Astrocyte (in vitro differentiated cells and primary cell): ENCODE measurements at regions not wholly inside any gene's neighbourhood (a gene's known extent, or its start where the extent isn't known, plus 50 kb on each side); places are given as distances from the start of the nearest gene placed in this dataset.

ENCODE experiments used
- DNase-seq: peaks from one replicate; pipeline ENCODE4 v3.0.0-alpha.2; 2010; ENCODE audit warnings: low read depth
- FAIRE-seq: peaks from 2 replicates; lab custom pipeline; 2011; peaks lifted over from hg19 to GRCh38; lab: Jason Lieb, UNC
- H2AFZ ChIP-seq: 2 replicates; pipeline ENCODE4 v1.6.0; 2012; ENCODE audit warnings: low read depth, low read length, inconsistent platforms
- H3K27ac ChIP-seq: 2 replicates; pipeline ENCODE4 v1.5.1; 2011; ENCODE audit warnings: low read depth, low read length, inconsistent platforms
- H3K27me3 ChIP-seq: 2 replicates; pipeline ENCODE4 v1.6.0; 2011; ENCODE audit warnings: low read length, inconsistent platforms; ENCODE audit not compliant: insufficient read depth
- H3K36me3 ChIP-seq: 2 replicates; pipeline ENCODE4 v1.5.1; 2011; ENCODE audit warnings: low read length, inconsistent platforms; ENCODE audit not compliant: insufficient read depth
- H3K4me1 ChIP-seq: 2 replicates; pipeline ENCODE4 v1.5.1; 2011; ENCODE audit warnings: low read length, inconsistent platforms; ENCODE audit not compliant: insufficient read depth
- H3K4me2 ChIP-seq: 2 replicates; pipeline ENCODE4 v1.6.0; 2012; ENCODE audit warnings: low read length, inconsistent platforms
- H3K4me3 ChIP-seq: 2 replicates; pipeline ENCODE4 v1.5.1; 2011; ENCODE audit warnings: low read depth, mild to moderate bottlenecking, low read length, inconsistent platforms; ENCODE audit not compliant: insufficient read depth
- H3K79me2 ChIP-seq: 2 replicates; pipeline ENCODE4 v1.6.0; 2012; ENCODE audit warnings: mild to moderate bottlenecking, low read length, inconsistent platforms; ENCODE audit not compliant: insufficient read depth
- H3K9ac ChIP-seq: 2 replicates; pipeline ENCODE4 v1.6.0; 2012; ENCODE audit warnings: mild to moderate bottlenecking, low read length, inconsistent platforms
- H3K9me3 ChIP-seq: 2 replicates; pipeline ENCODE4 v1.5.1; 2012; ENCODE audit warnings: low read depth, mild to moderate bottlenecking, low read length, inconsistent platforms; ENCODE audit not compliant: insufficient read depth
- H4K20me1 ChIP-seq: 2 replicates; pipeline ENCODE4 v1.6.0; 2012; ENCODE audit warnings: low read length, inconsistent platforms; ENCODE audit not compliant: insufficient read depth
- H3K27ac Mint-ChIP-seq: one replicate; pipeline ENCODE4 v1.8.0; 2021; ENCODE audit warnings: mild to moderate bottlenecking, mixed read lengths; ENCODE audit not compliant: unreplicated experiment
- H3K27me3 Mint-ChIP-seq: one replicate; pipeline ENCODE4 v1.8.0; 2021; ENCODE audit warnings: low read depth, mixed read lengths; ENCODE audit not compliant: unreplicated experiment
- H3K36me3 Mint-ChIP-seq: one replicate; pipeline ENCODE4 v1.8.0; 2021; ENCODE audit warnings: low read depth, mixed read lengths; ENCODE audit not compliant: unreplicated experiment
- H3K4me1 Mint-ChIP-seq: one replicate; pipeline ENCODE4 v1.8.0; 2021; ENCODE audit warnings: low read depth, mixed read lengths; ENCODE audit not compliant: unreplicated experiment
- H3K4me3 Mint-ChIP-seq: one replicate; pipeline ENCODE4 v1.8.0; 2021; ENCODE audit warnings: mild to moderate bottlenecking, moderate library complexity, mixed read lengths; ENCODE audit not compliant: unreplicated experiment
- H3K9me3 Mint-ChIP-seq: one replicate; pipeline ENCODE4 v1.8.0; 2021; ENCODE audit warnings: mild to moderate bottlenecking, mixed read lengths; ENCODE audit not compliant: unreplicated experiment
- EZH2 ChIP-seq: IDR thresholded peaks from 2 replicates; pipeline ENCODE4 v1.6.1; 2012; ENCODE audit warnings: mild to moderate bottlenecking, low read length, inconsistent platforms; ENCODE audit not compliant: insufficient read depth
- TF ChIP-seq, protein P1 (sequence below): IDR thresholded peaks from 2 replicates; pipeline ENCODE4 v1.5.1; 2011; ENCODE audit warnings: low read depth, mild to moderate bottlenecking, inconsistent platforms, low read length, moderate library complexity; ENCODE audit not compliant: insufficient read depth

DNA sequence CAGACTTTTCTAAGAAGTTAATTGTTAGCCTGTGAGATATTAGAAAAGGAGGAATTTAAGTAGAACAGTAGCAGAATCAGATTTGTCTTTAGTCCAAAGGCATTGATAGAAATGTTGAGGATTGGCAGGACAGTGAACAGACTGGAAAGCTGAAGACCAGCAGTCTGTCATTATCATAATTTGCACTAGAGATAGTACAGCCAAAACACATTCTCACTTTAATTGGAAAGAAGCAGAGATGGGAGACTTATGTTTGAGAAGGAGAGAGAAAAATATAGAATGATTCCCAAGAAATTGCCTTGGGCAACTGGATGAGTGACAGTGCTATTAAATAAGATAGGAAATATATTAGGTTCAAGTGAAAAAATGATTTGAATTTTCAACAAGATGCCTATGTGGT is 755.5 kb downstream of the SLITRK5 start:
- H3K36me3 ChIP-seq, result no peaks in the 10 kb centered on the region
- H3K4me1 ChIP-seq, result no peaks in the 10 kb centered on the region
- no peak overlapping the region for H3K4me3 Mint-ChIP-seq
- peaks cover 3% of the 10 kb centered on the region for H3K9me3 Mint-ChIP-seq
- H3K4me2 ChIP-seq, result no peak overlapping the region
- FAIRE-seq, result no peak
- no peak for TF ChIP-seq EZH2
- TF ChIP-seq, protein P1, sequence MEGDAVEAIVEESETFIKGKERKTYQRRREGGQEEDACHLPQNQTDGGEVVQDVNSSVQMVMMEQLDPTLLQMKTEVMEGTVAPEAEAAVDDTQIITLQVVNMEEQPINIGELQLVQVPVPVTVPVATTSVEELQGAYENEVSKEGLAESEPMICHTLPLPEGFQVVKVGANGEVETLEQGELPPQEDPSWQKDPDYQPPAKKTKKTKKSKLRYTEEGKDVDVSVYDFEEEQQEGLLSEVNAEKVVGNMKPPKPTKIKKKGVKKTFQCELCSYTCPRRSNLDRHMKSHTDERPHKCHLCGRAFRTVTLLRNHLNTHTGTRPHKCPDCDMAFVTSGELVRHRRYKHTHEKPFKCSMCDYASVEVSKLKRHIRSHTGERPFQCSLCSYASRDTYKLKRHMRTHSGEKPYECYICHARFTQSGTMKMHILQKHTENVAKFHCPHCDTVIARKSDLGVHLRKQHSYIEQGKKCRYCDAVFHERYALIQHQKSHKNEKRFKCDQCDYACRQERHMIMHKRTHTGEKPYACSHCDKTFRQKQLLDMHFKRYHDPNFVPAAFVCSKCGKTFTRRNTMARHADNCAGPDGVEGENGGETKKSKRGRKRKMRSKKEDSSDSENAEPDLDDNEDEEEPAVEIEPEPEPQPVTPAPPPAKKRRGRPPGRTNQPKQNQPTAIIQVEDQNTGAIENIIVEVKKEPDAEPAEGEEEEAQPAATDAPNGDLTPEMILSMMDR, result no peak
- no peaks in the 10 kb centered on the region for H3K4me1 Mint-ChIP-seq
- H2AFZ ChIP-seq, result no peak overlapping the region
- H4K20me1 ChIP-seq, result no peaks in the 10 kb centered on the region
- DNase-seq, result no peak
- no peak overlapping the region for H3K27ac Mint-ChIP-seq
- H3K9ac ChIP-seq, result no peak overlapping the region
- no peak overlapping the region for H3K4me3 ChIP-seq
- H3K9me3 ChIP-seq, result no peaks in the 10 kb centered on the region
- H3K27me3 ChIP-seq, result no peaks in the 10 kb centered on the region
- no peaks in the 10 kb centered on the region for H3K79me2 ChIP-seq
- H3K27ac ChIP-seq, result no peak overlapping the region
- H3K27me3 Mint-ChIP-seq, result no peaks in the 10 kb centered on the region
- no peaks in the 10 kb centered on the region for H3K36me3 Mint-ChIP-seq

DNA sequence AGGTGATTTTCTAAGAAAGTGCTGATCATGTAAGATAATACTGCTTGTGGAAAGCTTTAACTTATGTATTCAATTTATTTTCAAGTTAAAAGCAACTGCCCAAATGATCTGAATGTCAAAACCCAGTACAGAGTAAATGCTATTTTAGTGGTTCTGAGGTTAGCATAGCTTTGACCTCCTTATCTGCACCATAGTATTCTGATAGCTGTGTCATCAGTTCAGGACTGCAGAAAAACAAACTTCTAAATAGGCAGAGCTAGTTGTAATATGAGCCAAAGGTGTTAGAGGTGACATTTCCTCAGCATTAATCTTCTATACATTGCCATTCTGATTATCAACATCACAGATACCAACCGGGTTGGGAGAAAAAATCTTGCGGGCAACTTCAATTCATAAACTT is 758.7 kb downstream of the SLITRK5 start:
- H3K36me3 Mint-ChIP-seq, result no peaks in the 10 kb centered on the region
- DNase-seq, result no peak
- TF ChIP-seq EZH2, result no peak
- TF ChIP-seq, protein P1, result no peak

DNA sequence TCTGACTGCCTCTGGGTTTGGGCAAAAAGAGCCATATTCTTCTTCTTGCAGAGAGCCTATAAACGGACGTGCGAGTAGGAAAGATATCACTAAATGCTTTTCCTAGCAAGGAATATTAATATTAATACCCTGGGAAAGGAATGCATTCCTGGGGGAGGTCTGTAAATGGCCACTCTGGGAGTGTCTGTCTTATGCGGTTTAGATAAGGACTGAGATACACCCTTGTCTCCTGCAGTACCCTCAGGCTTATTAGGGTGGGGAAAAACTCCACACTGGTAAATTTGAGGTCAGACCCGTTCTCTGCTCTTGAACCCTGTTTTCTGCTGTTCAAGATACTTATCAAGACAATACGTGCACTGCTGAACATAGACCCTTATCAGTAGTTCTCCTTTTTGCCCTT is 763.8 kb downstream of the SLITRK5 start:
- no peaks in the 10 kb centered on the region for H3K9me3 ChIP-seq
- H3K9ac ChIP-seq, result no peak overlapping the region
- FAIRE-seq, result no peak
- no peak overlapping the region for H3K4me3 Mint-ChIP-seq
- H2AFZ ChIP-seq, result no peak overlapping the region
- no peak for DNase-seq
- H3K27ac Mint-ChIP-seq, result no peak overlapping the region
- TF ChIP-seq EZH2, result no peak
- TF ChIP-seq, protein P1, result no peak
- no peak overlapping the region for H3K4me2 ChIP-seq
- peaks cover 7% of the 10 kb centered on the region for H3K9me3 Mint-ChIP-seq
- no peak overlapping the region for H3K27ac ChIP-seq
- no peaks in the 10 kb centered on the region for H3K4me1 Mint-ChIP-seq
- no peaks in the 10 kb centered on the region for H3K36me3 Mint-ChIP-seq
- no peaks in the 10 kb centered on the region for H3K27me3 ChIP-seq
- H3K27me3 Mint-ChIP-seq, result no peaks in the 10 kb centered on the region
- H3K4me1 ChIP-seq, result no peaks in the 10 kb centered on the region
- no peaks in the 10 kb centered on the region for H3K36me3 ChIP-seq
- no peaks in the 10 kb centered on the region for H3K79me2 ChIP-seq
- no peak overlapping the region for H3K4me3 ChIP-seq
- H4K20me1 ChIP-seq, result no peaks in the 10 kb centered on the region

More for the DNA sequence above, 758.7 kb downstream of the SLITRK5 start:
- no peak for FAIRE-seq
- no peaks in the 10 kb centered on the region for H3K36me3 ChIP-seq
- Mint-ChIP-seq H3K9me3 (peaks cover 3% of the 10 kb centered on the region), H3K27ac (no peak overlapping the region), H3K4me3 (no peak overlapping the region), H3K4me1 (no peaks in the 10 kb centered on the region), H3K27me3 (no peaks in the 10 kb centered on the region)
- no peak overlapping the region for H2AFZ ChIP-seq
- no peak overlapping the region for H3K27ac ChIP-seq
- H3K27me3 ChIP-seq, result no peaks in the 10 kb centered on the region
- no peak overlapping the region for H3K4me3 ChIP-seq
- no peaks in the 10 kb centered on the region for H4K20me1 ChIP-seq
- H3K4me2 ChIP-seq, result no peak overlapping the region
- no peaks in the 10 kb centered on the region for H3K9me3 ChIP-seq
- no peak overlapping the region for H3K9ac ChIP-seq
- H3K4me1 ChIP-seq, result no peaks in the 10 kb centered on the region
- H3K79me2 ChIP-seq, result no peaks in the 10 kb centered on the region
